ENCODE measurements at regions not wholly inside any gene's neighbourhood (a gene's known extent, or its start where the extent isn't known, plus 50 kb on each side); places are given as distances from the start of the nearest gene placed in this dataset.

DNA sequence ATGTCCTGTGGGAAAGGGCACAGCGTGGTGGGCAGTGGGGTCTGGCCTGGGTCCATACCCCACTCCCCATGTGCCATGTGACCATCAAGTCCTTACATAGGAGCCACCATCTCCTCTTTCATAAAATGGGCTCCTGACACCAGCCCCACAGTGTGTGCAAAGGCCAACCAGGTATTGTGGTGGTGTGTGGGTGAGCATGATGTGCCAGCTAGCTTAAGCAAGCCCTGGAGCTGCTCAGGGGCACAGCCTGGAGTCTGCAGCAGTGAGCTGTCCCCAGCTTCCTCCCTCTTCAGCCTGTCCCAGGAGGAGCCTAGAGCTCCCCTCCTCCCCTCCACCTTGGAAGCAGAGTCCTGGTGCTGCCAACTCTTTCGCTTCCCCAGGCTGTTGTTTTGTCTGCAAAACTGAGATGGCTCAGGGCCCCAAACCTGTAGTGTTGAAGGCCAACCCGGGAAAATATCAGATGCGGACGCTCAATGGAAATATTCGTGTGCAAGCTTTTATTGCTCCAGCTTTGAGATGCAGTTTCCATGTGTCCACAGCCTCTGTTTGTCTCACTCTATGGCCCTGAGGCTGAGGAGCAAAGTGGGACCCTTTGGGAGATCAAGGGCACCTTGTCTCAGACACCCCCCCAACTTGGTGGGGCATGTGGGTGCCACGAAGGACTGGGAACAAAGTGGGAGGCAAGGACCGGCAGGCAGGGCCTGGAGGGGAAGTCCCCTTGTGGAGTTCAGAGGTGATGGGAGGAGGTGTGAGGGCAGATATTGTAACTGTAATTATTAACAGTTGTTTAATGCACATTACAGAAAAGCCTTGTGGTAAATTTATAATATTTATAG, 92.6 kb downstream of the CTTN start:
- DNase-seq (ENCODE audit: low spot score): no peak
- TF ChIP-seq, protein P1, sequence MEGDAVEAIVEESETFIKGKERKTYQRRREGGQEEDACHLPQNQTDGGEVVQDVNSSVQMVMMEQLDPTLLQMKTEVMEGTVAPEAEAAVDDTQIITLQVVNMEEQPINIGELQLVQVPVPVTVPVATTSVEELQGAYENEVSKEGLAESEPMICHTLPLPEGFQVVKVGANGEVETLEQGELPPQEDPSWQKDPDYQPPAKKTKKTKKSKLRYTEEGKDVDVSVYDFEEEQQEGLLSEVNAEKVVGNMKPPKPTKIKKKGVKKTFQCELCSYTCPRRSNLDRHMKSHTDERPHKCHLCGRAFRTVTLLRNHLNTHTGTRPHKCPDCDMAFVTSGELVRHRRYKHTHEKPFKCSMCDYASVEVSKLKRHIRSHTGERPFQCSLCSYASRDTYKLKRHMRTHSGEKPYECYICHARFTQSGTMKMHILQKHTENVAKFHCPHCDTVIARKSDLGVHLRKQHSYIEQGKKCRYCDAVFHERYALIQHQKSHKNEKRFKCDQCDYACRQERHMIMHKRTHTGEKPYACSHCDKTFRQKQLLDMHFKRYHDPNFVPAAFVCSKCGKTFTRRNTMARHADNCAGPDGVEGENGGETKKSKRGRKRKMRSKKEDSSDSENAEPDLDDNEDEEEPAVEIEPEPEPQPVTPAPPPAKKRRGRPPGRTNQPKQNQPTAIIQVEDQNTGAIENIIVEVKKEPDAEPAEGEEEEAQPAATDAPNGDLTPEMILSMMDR (IDR thresholded peaks at IDR 0.05; ENCODE audit: borderline replicate concordance, control extremely low read depth, extremely low read depth, insufficient read depth, missing control alignments): no peak
- in situ Hi-C loops (cut with MboI; ENCODE audit: low sequenced_read_pairs, unreplicated experiment): no loop called here

DNA sequence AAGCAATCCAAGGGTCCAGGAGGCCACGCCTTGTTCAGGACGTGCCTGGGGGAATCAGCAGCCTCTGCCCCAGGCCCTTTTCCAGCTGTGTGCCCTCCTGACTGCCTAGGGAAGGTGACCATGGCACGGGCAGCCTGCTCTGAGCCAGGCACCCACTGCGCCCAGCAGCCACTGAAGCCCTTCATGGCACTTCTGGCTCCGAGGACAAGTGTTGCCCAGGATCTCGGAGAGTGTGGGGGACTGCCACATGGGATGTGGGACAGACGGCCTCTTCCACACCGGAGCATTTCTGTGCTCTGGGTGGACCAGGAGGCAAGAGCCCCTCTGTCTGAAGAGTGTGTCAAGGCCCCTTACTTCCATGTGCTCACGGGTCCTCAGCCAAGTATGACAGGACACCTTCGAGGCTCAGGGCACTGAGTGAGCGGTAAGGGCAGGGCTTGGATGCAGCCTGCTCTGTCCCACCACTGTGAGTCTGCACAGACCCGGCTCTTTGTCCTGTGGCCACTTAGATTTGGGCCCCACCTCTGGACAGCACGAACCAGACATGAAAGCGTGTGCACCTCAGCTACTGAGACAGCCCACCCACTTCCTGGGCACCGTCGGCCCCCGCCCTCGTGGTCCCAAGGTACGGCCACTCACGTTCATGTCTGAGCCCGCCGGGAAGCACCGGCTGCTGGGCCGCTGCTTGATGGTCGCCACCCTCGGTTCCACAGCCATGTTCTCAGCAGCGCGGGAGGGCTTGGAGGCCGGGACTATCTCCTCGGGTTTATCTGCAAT, 93.6 kb downstream of the CTTN start:
- TF ChIP-seq, protein P1 (IDR thresholded peaks at IDR 0.05; ENCODE audit: borderline replicate concordance, control extremely low read depth, extremely low read depth, insufficient read depth, missing control alignments): no peak
- no peak for DNase-seq (ENCODE audit: low spot score)
- in situ Hi-C loops (cut with MboI; ENCODE audit: low sequenced_read_pairs, unreplicated experiment): no loop called here

DNA sequence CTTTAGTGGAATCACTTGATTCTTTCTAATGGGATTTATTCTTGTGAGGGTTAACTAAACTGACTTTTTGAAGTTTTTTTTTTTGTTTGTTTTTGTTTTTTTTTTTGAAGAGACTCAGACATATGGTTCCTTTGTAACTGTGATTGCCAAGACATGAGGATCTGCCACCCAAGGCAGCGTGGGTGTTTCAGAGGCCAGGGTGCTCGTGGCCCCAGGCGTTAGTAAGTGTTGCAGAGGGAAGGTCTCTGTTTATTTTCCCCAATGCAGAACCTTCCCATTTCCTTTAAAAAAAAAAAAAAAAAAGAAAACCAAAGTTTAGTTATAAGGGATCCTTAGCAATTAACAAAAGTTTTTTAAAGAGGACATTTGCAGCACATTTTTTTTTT, 94.8 kb downstream of the CTTN start:
- in situ Hi-C loops (cut with MboI; ENCODE audit: low sequenced_read_pairs, unreplicated experiment): no loop called here
- TF ChIP-seq, protein P1 (IDR thresholded peaks at IDR 0.05; ENCODE audit: borderline replicate concordance, control extremely low read depth, extremely low read depth, insufficient read depth, missing control alignments): no peak
- DNase-seq (ENCODE audit: low spot score): no peak

DNA sequence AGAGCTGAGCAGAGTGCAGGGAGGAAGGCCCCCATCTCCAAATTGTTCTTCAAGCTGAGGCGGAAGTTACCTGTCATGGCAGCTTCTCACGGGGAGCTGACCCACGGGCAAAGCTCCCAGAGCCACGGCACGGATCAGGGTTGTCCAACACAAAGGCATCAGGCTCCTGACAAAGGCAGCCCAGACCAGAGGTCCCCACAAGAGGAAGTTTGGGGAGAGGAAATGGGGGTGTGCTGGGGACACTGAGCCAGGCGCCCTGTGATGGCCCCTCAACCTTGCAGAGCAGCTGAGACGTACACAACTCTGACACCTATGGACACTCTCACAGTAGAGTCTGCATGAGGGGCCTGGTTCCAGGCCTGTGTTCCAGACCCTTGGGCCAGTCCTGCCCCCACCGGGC, 95.6 kb downstream of the CTTN start:
- DNase-seq (ENCODE audit: low spot score): no peak
- in situ Hi-C loops (cut with MboI; ENCODE audit: low sequenced_read_pairs, unreplicated experiment): no loop called here
- TF ChIP-seq, protein P1 (IDR thresholded peaks at IDR 0.05; ENCODE audit: borderline replicate concordance, control extremely low read depth, extremely low read depth, insufficient read depth, missing control alignments): no peak

DNA sequence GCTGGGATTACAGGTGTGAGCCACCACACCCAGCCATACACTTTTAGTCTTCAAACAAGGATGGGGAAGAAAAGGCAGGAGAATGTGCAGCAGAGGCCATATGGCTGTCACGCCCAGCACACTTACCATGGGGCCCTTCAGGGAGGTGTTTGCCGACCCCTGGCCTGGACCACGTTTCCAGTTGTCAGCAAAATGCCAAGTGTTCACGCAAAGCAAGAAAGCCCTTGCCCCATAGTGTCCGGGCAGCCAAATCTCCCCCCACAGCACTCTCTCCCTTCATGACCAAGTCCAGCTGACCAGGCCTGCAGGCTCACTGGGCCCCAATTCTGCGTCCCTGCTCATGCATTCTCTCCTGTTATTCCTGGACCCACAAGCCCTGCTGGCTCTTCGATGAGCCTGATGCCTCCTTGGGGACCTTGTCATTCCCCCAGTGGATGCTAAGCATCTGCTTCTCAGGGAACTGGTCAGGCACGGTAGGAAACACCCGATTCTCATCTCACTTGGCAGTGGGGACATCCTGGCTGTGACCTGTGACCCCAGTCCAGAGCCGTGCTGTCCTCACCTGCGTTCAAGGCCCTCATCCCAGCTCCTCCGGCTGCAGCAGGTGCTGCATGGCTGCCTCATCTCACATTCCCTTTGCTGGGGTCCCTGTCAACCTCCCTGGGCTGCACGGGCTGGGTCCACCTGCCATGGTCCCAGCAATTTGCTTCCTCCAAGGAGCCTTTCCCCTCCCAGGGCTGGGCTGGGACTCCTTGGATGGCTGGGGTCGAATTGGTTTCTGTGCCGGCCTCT, 96.4 kb downstream of the CTTN start:
- TF ChIP-seq, protein P1 (IDR thresholded peaks at IDR 0.05; ENCODE audit: borderline replicate concordance, control extremely low read depth, extremely low read depth, insufficient read depth, missing control alignments): no peak
- in situ Hi-C loops (cut with MboI; ENCODE audit: low sequenced_read_pairs, unreplicated experiment): no loop called here
- no peak for DNase-seq (ENCODE audit: low spot score)
